A549 (cell line): ENCODE measurements at regions not wholly inside any gene's neighbourhood (a gene's known extent, or its start where the extent isn't known, plus 50 kb on each side); places are given as distances from the start of the nearest gene placed in this dataset.

ENCODE experiments used
- ATAC-seq, 2 experiments: fragments of 200-7000 bp in 1 of 2; fragments of >200 bp in 1 of 2; cut with Nextera tagmentation in 1 of 2; cut with Tn5 transposase in 1 of 2; 3 replicates each; pipeline versions ENCODE4 v1.8.0 to v1.9.1; 2018 to 2020; ENCODE audit warnings: mild to moderate bottlenecking in 1 of 2, moderate library complexity in 1 of 2
- CTCF ChIA-PET: fragments of 300-600 bp; sonication (Branson Sonifier 250); formaldehyde crosslinking; extraction: SDS; loops from one replicate; lab custom pipeline; 2021; ENCODE audit warnings: antibody characterized with exemption, inconsistent platforms; lab: Yijun Ruan, JAX
- POLR2A ChIA-PET: fragments of 350-600 bp; formaldehyde crosslinking; extraction: SDS; loops from one replicate; lab custom pipeline; 2021; ENCODE audit warnings: antibody characterized with exemption, inconsistent platforms; lab: Yijun Ruan, JAX
- DNase-seq, 2 experiments: peaks; one replicate each; pipeline versions ENCODE4 v3.0.0 to v3.0.0-alpha.2; 2011 to 2016; ENCODE audit warnings: low read depth in 1 of 2, low spot score in 1 of 2
- FAIRE-seq: peaks from 2 replicates; lab custom pipeline; 2011; peaks lifted over from hg19 to GRCh38; lab: Jason Lieb, UNC
- H3K27ac ChIP-seq, 2 experiments: fragments of >200 bp; sonication (Bioruptor Twin); formaldehyde crosslinking; 3 replicates each; pipeline ENCODE4 v1.5.1; 2016 to 2017
- H3K4me1 ChIP-seq: fragments of >200 bp; sonication (Bioruptor Twin); formaldehyde crosslinking; 3 replicates; pipeline ENCODE4 v1.6.1; 2016
- H3K4me2 ChIP-seq: fragments of >200 bp; sonication (Bioruptor Twin); formaldehyde crosslinking; 3 replicates; pipeline ENCODE4 v1.6.1; 2016
- H3K4me3 ChIP-seq: fragments of >200 bp; sonication (Bioruptor Twin); formaldehyde crosslinking; 3 replicates; pipeline ENCODE4 v1.5.1; 2016
- H3K9me3 ChIP-seq: fragments of >200 bp; sonication (Bioruptor Twin); formaldehyde crosslinking; 3 replicates; pipeline ENCODE4 v1.6.1; 2016
- CBX2 ChIP-seq: fragments of 200-600 bp; sonication (generic); IDR thresholded peaks from 2 replicates; pipeline ENCODE4 v1.6.1; 2016; ENCODE audit warnings: low read depth, mild to moderate bottlenecking, borderline replicate concordance
- CHD2 ChIP-seq: fragments of 150-350 bp; IDR thresholded peaks from 2 replicates; pipeline ENCODE4 v1.6.1; 2014; ENCODE audit warnings: low read length; ENCODE audit not compliant: partially characterized antibody
- CHD4 ChIP-seq: fragments of 200-600 bp; sonication (generic); IDR thresholded peaks from 2 replicates; pipeline ENCODE4 v1.6.1; 2016; ENCODE audit warnings: antibody characterized with exemption, mild to moderate bottlenecking, borderline replicate concordance
- EHF ChIP-seq: fragments of 250-450 bp; sonication (Bioruptor Pico); IDR thresholded peaks from 2 replicates; pipeline ENCODE4 v1.5.0; 2020; ENCODE audit warnings: mild to moderate bottlenecking
- EP300 ChIP-seq, 2 experiments: fragments of >200 bp; sonication (Bioruptor Twin); formaldehyde crosslinking; IDR thresholded peaks; 2 replicates in 1 of 2; 3 replicates in 1 of 2; pipeline ENCODE4 v1.6.1; 2016 to 2017
- ESRRA ChIP-seq: fragments of 150-350 bp; IDR thresholded peaks from 2 replicates; pipeline ENCODE4 v1.6.1; 2014; ENCODE audit warnings: mild to moderate bottlenecking, low read length, borderline replicate concordance
- FOSL2 ChIP-seq, 2 experiments: fragments of 450-650 bp in 1 of 2; fragments of >200 bp in 1 of 2; sonication (Bioruptor Twin) in 1 of 2; formaldehyde crosslinking; IDR thresholded peaks; 2 replicates each; pipeline versions ENCODE4 v1.5.0 to v1.6.1; 2016 to 2020; ENCODE audit warnings: mild to moderate bottlenecking in 1 of 2, moderate library complexity in 1 of 2
- KDM5A ChIP-seq: fragments of 200-600 bp; sonication (generic); IDR thresholded peaks from 2 replicates; pipeline ENCODE4 v1.6.1; 2016; ENCODE audit warnings: antibody characterized with exemption, mild to moderate bottlenecking
- MAFK ChIP-seq: fragments of 450-650 bp; IDR thresholded peaks from 2 replicates; pipeline ENCODE4 v1.6.1; 2014; ENCODE audit not compliant: partially characterized antibody
- NFE2L2 ChIP-seq: fragments of 150-350 bp; conservative IDR thresholded peaks from 2 replicates; pipeline ENCODE4 v1.6.1; 2014; ENCODE audit warnings: low read length
- NPAS2 ChIP-seq: fragments of 250-450 bp; sonication (Bioruptor Pico); IDR thresholded peaks from 2 replicates; pipeline ENCODE4 v1.8.0; 2022; ENCODE audit warnings: mild to moderate bottlenecking, moderate library complexity, borderline replicate concordance
- PBX3 ChIP-seq: IDR thresholded peaks from 2 replicates; pipeline ENCODE4 v1.6.1; 2012
- PHF8 ChIP-seq: fragments of 200-600 bp; sonication (generic); IDR thresholded peaks from 2 replicates; pipeline ENCODE4 v1.6.1; 2016; ENCODE audit warnings: low read depth, mild to moderate bottlenecking, antibody characterized with exemption, moderate library complexity, borderline replicate concordance
- POLR2A ChIP-seq: IDR thresholded peaks from 2 replicates; pipeline ENCODE4 v1.6.1; 2012; ENCODE audit warnings: mild to moderate bottlenecking, low read length
- POLR2AphosphoS2 ChIP-seq: conservative IDR thresholded peaks from 2 replicates; pipeline ENCODE4 v1.6.1; 2012; ENCODE audit warnings: low read length, improper control_type of control experiment, inconsistent platforms
- RARB ChIP-seq: fragments of 250-450 bp; sonication (Bioruptor Pico); IDR thresholded peaks from 2 replicates; pipeline ENCODE4 v1.8.0; 2021; ENCODE audit warnings: mild to moderate bottlenecking, moderate library complexity
- RCOR1 ChIP-seq: fragments of 150-350 bp; IDR thresholded peaks from 2 replicates; pipeline ENCODE4 v1.6.1; 2014; ENCODE audit warnings: antibody characterized with exemption, low read length, low read depth
- REST ChIP-seq: fragments of 200-600 bp; sonication (generic); IDR thresholded peaks from 2 replicates; pipeline ENCODE4 v1.6.1; 2016; ENCODE audit warnings: antibody characterized with exemption, mild to moderate bottlenecking, moderate library complexity
- RNF2 ChIP-seq: fragments of 200-600 bp; sonication (generic); IDR thresholded peaks from 2 replicates; pipeline ENCODE4 v1.6.1; 2016; ENCODE audit warnings: low read depth, mild to moderate bottlenecking, antibody characterized with exemption, moderate library complexity, borderline replicate concordance
- SMC3 ChIP-seq: fragments of >200 bp; sonication (Bioruptor Twin); formaldehyde crosslinking; IDR thresholded peaks from 3 replicates; pipeline ENCODE4 v1.6.1; 2018; ENCODE audit warnings: inconsistent platforms
- SREBF2 ChIP-seq: fragments of 450-650 bp; IDR thresholded peaks from 2 replicates; pipeline ENCODE4 v1.6.1; 2014; ENCODE audit warnings: mild to moderate bottlenecking, moderate library complexity
- TP53 ChIP-seq: fragments of 250-450 bp; sonication (Bioruptor Pico); IDR thresholded peaks from 2 replicates; pipeline ENCODE4 v1.5.0; 2021; ENCODE audit warnings: mild to moderate bottlenecking, moderate library complexity
- ZC3H11A ChIP-seq: fragments of 450-650 bp; IDR thresholded peaks from 2 replicates; pipeline ENCODE4 v1.6.1; 2014; ENCODE audit warnings: antibody characterized with exemption, mild to moderate bottlenecking
- WGBS: methylation state at CpG from one replicate; pipeline ENCODE4 v1.1.6; 2017; ENCODE audit errors: missing lambda C conversion rate; 5-methylcytosine and 5-hydroxymethylcytosine counted together
- TF ChIP-seq, protein P1 (sequence below): fragments of >200 bp; sonication (Bioruptor Twin); formaldehyde crosslinking; IDR thresholded peaks from 2 replicates; pipeline ENCODE4 v1.6.1; 2016

DNA sequence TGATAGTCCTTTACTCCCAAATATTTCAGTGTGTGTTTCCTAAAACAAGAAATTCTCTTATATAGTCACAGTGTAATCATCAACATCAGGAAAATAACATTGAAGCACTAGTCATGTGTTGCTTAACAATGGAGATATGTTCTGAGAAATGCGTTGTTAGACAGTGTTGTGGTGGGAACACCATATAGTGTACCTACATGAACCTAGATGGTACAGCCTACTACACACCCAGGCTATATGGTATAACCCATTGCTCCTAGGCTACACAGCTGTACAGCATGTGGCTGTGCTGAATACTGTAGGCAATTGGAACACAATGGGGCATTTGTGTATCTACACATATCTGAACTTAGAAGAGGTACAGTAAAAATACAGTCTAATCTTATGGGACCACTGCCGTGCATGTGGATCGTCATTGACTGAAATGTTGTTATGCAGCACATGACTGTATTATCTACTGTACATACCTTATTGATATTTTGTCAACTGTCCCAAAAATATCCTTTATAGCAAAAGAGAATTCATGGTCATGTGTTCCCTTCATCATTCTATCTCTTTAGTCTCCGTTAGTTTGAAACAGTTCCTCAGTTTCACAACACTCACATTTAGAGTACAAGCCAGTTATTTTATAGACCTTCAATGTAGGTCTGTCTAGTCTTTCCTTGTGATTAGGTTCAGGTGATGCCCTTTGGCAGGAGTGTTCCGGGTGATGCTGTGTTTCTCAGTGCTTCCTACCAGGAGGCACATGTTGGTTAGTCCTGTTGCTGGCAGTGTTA, 109.7 kb downstream of the SLC25A47 start:
- Histone ChIP-seq H3K4me2 (no peak overlapping the region), H3K9me3 (no peaks in the 10 kb centered on the region), H3K4me3 (no peak overlapping the region), H3K27ac (no peak overlapping the region)
- DNase-seq: no peak
- 93% methylated on average over 5 of the region's 5 CpGs for WGBS
- TF ChIP-seq SREBF2: no peak
- no peak for TF ChIP-seq NFE2L2
- TF ChIP-seq, protein P1, sequence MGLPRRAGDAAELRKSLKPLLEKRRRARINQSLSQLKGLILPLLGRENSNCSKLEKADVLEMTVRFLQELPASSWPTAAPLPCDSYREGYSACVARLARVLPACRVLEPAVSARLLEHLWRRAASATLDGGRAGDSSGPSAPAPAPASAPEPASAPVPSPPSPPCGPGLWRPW: no peak
- no peak for TF ChIP-seq MAFK
- no peak for TF ChIP-seq CHD2
- TF ChIP-seq, all 56 proteins: peak for 0
- peaks cover 24% of the 10 kb centered on the region for H3K4me1 ChIP-seq
- POLR2A ChIA-PET: no interaction called here
- FAIRE-seq: peak; percentile 46
- CTCF ChIA-PET: interaction anchor here (1.6 to 10.8 kb wide), 3 partner anchors 7 to 230 kb away, joined by 5 to 109 read pairs (median 61); no protein-coding TSS in a partner anchor
- no peak for ATAC-seq

- Histone ChIP-seq H3K4me1 (peaks cover 29% of the 10 kb centered on the region), H3K4me2 (no peak overlapping the region), H3K27ac (no peak overlapping the region), H3K4me3 (no peak overlapping the region), H3K9me3 (no peaks in the 10 kb centered on the region)
- TF ChIP-seq PHF8: no peak
- TF ChIP-seq RCOR1: no peak
- no peak for TF ChIP-seq NFE2L2
- POLR2A ChIA-PET: no interaction called here
- FAIRE-seq (no peak), ATAC-seq (no peak), DNase-seq (no peak)
- WGBS: 63% methylated on average over 4 of the region's 4 CpGs
- CTCF ChIA-PET: interaction anchor here (10.8 kb wide), 1 partner anchor 47 kb away, joined by 109 read pairs; no protein-coding TSS in a partner anchor
Observed at GRCh38 chr14:100433428-100433814, 110.3 kb downstream of the SLC25A47 start.

DNA sequence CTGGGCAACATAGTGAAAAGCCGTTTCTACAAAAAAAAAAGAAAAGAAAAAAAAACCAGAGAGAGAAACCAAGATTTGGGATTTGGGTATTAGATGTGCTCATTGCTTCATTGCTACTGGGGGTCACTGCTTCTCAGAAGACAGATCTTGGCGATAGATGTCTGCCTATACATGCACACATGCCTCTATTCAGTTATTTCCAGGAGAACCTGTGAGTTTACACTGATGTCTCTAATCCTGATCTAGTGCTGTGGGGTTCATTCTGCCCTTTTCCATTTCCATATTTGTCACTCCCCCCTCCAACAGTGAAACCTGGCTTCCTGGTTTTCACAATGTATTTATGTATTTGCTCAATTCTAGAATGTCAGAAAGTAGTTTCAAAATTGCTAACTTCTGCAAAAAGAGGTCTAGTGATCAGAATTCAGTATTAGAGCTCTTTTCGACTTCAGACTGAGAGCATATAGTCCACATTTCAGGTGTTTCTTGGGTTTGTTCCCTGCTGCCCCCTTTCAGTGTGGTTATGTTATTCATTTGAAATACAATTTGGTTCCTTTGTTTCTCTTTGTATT, 111.0 kb downstream of the SLC25A47 start:
- H3K4me3 ChIP-seq: no peak overlapping the region
- ATAC-seq (no peak), FAIRE-seq (no peak), DNase-seq (no peak)
- H3K4me1 ChIP-seq: peaks cover 36% of the 10 kb centered on the region
- POLR2A ChIA-PET: no interaction called here
- WGBS: 89% methylated on average over 3 of the region's 3 CpGs
- TF ChIP-seq ZC3H11A: no peak
- no peak for TF ChIP-seq PBX3
- no peak for TF ChIP-seq REST
- TF ChIP-seq POLR2AphosphoS2: no peak
- TF ChIP-seq KDM5A: no peak
- no peak for TF ChIP-seq EP300 (IDR thresholded peaks at IDR 0.05)
- no peak for TF ChIP-seq RCOR1
- no peak for TF ChIP-seq CHD4
- no peak for TF ChIP-seq POLR2A
- TF ChIP-seq TP53 (CRISPR knock-in tag): no peak
- no peak for TF ChIP-seq NPAS2 (CRISPR knock-in tag)
- no peak for TF ChIP-seq SMC3
- TF ChIP-seq SREBF2: no peak
- no peak for TF ChIP-seq RARB (CRISPR knock-in tag)
- no peak for TF ChIP-seq EHF (CRISPR knock-in tag)
- TF ChIP-seq ESRRA: no peak
- no peak for TF ChIP-seq FOSL2 (IDR thresholded peaks at IDR 0.05)
- TF ChIP-seq FOSL2 (CRISPR knock-in tag; IDR thresholded peaks at IDR 0.05): no peak
- TF ChIP-seq CBX2: no peak
- no peak for TF ChIP-seq RNF2
- CTCF ChIA-PET: interaction anchor here (1.1 to 10.8 kb wide), 4 partner anchors 9 to 51 kb away, joined by 3 to 109 read pairs (median 3); no protein-coding TSS in a partner anchor
- H3K9me3 ChIP-seq: no peaks in the 10 kb centered on the region
- 0 out of 6 replicates have a peak overlapping the region, but pooled peaks of 1 of the 2 experiments have one; percentile 3 for H3K27ac ChIP-seq
- H3K4me2 ChIP-seq: no peak overlapping the region
